ENCODE measurements at regions not wholly inside any gene's neighbourhood (a gene's known extent, or its start where the extent isn't known, plus 50 kb on each side); places are given as distances from the start of the nearest gene placed in this dataset.

DNA sequence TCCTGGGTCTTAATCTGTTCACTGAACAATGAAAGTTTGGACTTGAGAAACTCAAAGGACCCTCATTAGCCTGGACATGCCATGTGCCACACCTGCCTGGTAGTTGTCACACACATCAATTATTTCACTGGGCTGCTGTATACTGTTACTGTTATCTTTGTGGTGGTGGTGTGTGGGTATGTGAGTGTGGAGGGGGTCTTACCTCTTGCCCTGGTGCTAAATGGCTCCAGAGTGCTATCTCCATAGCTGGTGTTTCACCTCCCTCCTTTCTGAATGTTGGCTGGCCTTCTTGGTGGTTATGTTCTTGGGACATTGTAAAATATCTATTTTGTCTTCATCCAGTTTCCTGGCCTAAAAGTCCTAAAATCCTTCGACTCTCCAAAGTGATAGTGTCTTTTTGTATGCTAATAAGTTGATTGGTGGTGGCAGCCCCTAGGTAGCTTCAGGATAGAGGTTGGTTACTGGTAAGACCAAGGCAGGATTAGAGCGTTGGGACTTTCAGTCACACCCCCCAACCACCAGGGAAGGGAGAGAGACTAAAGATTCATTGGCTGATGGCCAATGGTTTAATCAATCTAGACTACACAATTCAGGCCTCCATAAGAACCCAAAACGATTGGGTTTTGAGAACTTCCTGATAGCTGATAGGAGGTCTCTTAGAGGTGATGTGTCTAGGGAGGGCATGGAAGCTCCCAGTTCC lies 328.1 kb downstream of the MYCN start:
- DNase-seq (ENCODE audit: extremely low spot score): no peak
- TF ChIP-seq, protein P1, sequence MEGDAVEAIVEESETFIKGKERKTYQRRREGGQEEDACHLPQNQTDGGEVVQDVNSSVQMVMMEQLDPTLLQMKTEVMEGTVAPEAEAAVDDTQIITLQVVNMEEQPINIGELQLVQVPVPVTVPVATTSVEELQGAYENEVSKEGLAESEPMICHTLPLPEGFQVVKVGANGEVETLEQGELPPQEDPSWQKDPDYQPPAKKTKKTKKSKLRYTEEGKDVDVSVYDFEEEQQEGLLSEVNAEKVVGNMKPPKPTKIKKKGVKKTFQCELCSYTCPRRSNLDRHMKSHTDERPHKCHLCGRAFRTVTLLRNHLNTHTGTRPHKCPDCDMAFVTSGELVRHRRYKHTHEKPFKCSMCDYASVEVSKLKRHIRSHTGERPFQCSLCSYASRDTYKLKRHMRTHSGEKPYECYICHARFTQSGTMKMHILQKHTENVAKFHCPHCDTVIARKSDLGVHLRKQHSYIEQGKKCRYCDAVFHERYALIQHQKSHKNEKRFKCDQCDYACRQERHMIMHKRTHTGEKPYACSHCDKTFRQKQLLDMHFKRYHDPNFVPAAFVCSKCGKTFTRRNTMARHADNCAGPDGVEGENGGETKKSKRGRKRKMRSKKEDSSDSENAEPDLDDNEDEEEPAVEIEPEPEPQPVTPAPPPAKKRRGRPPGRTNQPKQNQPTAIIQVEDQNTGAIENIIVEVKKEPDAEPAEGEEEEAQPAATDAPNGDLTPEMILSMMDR (IDR thresholded peaks at IDR 0.05; ENCODE audit: control extremely low read depth, extremely low read depth, low read depth, missing control alignments): no peak
- ChIA-PET POLR2A (no interaction called here), CTCF (interaction anchor here (1.3 kb wide), 1 partner anchor 10 kb away, joined by 4 read pairs; no protein-coding TSS in a partner anchor)

- TF ChIP-seq, protein P1 (IDR thresholded peaks at IDR 0.05; ENCODE audit: control extremely low read depth, extremely low read depth, low read depth, missing control alignments): no peak
- no peak for DNase-seq (ENCODE audit: extremely low spot score)
- CTCF ChIA-PET: no interaction called here
- POLR2A ChIA-PET: no interaction called here
These were observed 326.2 kb downstream of the MYCN start for GRCh38 chr2:16266571-16266970.

GRCh38 chr2:16264931-16265540 lies 324.7 kb downstream of the MYCN start:
- no peak for DNase-seq (ENCODE audit: extremely low spot score)
- TF ChIP-seq, protein P1 (IDR thresholded peaks at IDR 0.05; ENCODE audit: control extremely low read depth, extremely low read depth, low read depth, missing control alignments): no peak
- ChIA-PET POLR2A (no interaction called here), CTCF (no interaction called here)

GRCh38 chr2:16264491-16264890 lies 324.1 kb downstream of the MYCN start:
- CTCF ChIA-PET: no interaction called here

DNA sequence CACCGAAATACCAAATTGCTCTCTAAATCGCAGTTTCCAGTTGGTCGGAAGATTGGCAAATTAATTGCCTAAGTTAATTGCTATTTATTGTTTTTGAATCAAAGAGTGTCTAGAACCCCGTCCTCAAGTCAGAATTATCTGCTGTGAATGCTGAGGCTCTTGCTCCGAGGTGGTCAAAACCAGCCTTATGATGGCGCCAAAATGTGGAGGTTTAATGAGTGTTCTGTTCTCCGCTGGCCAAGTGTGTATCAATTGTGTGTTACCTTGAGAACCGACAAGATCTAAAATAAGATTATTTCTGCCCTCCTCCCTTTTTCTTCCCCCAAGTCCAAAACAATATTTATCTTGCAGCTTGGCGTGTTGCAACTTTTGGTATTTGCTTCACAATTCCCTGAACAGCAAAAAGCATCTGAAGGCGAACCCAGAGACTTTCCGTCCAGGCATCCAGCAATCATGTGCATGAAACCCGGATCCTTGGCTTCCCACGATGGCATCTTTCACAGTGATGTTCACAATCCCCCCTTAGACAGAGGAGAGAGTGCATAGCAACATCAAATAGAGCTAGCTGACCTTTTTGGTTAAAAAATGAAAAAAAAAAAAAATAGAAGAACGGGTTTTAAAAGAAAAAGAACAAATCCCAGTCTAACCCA lies 323.0 kb downstream of the MYCN start:
- TF ChIP-seq, protein P1 (IDR thresholded peaks at IDR 0.05; ENCODE audit: control extremely low read depth, extremely low read depth, low read depth, missing control alignments): no peak
- DNase-seq (ENCODE audit: extremely low spot score): no peak
- CTCF ChIA-PET: interaction anchor here (1.3 kb wide), 1 partner anchor 21 kb away, joined by 3 read pairs; no protein-coding TSS in a partner anchor
- POLR2A ChIA-PET: no interaction called here

More at GRCh38 chr2:16264491-16264890, 324.1 kb downstream of the MYCN start:
- TF ChIP-seq, protein P1 (IDR thresholded peaks at IDR 0.05; ENCODE audit: control extremely low read depth, extremely low read depth, low read depth, missing control alignments): no peak
- DNase-seq (ENCODE audit: extremely low spot score): no peak
- POLR2A ChIA-PET: no interaction called here

GRCh38 chr2:16262526-16263178 lies 322.3 kb downstream of the MYCN start:
- no peak for DNase-seq (ENCODE audit: extremely low spot score)
- ChIA-PET CTCF (interaction anchor here (1.3 kb wide), 1 partner anchor 21 kb away, joined by 3 read pairs; no protein-coding TSS in a partner anchor), POLR2A (no interaction called here)
- TF ChIP-seq, protein P1 (IDR thresholded peaks at IDR 0.05; ENCODE audit: control extremely low read depth, extremely low read depth, low read depth, missing control alignments): no peak

Measured in GM10248 (cell line).